Activated CD4-positive, alpha-beta T cell treated with anti-CD3 and anti-CD28 coated beads, Interleukin-2, Interleukin-6, amounts not matched to agents 100 ng/mL and 50 ng/mL, durations not matched to agents 16 hours and 8 hours (primary cell): ENCODE measurements at regions not wholly inside any gene's neighbourhood (a gene's known extent, or its start where the extent isn't known, plus 50 kb on each side); places are given as distances from the start of the nearest gene placed in this dataset.

Experiments
- DNase-seq: peaks from one replicate; pipeline ENCODE4 v3.0.0-alpha.2; 2020

DNA sequence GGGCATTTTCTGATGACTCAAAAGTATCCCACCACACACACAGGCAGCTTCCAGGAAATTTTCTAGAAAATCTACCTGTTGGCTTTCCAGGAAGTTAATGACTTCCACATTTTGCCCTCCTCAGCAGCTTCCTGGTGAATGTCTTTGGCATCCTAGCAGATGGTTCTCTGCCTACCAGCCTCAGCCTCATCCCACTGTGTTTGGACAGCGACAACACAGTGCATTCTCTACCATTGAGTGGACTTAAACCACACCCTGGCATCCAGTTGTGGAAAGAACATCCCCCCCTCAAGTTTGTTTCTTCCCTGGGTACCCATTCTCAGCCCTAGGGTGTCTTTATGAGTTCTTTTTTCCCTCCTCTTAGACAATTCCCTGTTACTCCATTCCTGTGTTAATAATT, 50.8 kb upstream of the GADL1 start:
- DNase-seq: no peak

DNA sequence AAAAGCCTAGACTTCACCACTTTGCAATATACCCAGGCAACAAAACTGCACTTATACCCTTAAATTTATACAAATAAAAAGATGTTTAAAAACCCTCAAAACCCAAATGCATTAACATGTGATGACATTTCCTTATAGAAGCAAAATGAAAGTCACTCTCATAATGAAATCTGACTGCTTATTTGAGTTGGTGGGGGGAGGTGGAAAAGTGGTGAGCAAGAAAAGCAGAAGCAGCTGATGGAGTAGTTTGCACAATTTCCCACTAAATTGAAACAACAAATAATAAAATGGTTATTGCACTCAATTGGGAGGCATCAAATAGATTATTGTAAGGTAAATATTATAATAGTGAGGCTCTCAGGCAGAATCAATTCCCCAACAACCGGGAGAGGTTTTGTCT, 54.0 kb upstream of the GADL1 start:
- DNase-seq: no peak

DNA sequence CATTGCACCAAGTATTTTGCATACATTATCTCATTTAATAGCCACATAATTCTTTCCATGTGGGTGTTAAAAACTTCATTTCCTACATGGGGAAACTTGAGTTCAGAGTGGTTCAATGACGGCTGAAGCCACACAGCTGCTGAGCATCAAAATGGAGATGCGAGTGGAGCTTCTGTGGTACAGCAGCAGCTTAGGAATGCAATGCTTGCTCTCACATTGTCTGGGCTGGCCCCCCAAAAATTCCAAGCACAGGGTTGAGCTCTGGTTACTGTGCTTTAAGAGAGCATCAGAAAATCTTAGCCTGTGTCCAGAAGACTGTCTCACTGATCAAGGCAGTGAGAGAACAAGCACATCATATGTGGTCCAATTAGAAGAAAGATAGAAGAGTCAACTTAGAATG, 57.4 kb upstream of the GADL1 start:
- DNase-seq: no peak

- DNase-seq: no peak
These were observed 58.3 kb upstream of the GADL1 start for GRCh38 chr3:30952786-30953185.

DNA sequence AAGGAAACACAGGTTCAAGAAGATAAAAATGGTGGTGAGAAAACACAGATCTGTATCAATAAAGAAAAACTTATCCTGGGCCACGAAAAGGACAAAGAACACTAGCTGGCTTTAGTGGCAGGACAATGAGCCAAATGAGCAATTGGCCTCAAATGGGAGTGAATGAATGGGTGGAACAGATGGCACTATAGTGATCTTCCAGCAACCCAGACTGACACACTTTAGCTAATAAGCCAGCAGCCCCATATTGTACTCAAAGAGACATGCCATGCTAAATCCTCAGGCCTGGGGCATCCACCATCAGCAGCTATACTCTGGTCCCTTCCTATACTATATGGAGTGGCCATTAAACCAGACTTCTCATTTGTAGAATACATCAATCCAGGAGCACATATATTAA, 60.0 kb upstream of the GADL1 start:
- DNase-seq: no peak

DNA sequence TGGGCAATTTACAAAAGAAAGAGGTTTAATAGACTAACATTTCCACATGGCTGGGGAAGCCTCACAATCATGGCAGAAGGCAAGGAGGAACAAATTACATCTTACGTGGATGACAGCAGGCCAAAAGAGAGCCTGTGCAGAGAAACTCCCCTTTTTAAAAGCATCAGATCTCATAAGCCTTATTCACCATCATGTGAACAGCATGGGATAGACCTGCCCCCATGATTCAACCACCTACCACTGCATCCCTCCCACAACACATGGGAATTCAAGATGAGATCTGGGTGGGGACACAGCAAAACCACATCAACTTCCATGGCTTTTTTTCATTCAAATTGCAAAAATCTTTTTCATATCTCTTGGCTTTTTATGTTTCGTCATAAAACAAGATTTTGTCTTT, 67.6 kb upstream of the GADL1 start:
- no peak for DNase-seq

- DNase-seq: no peak
These were observed 68.0 kb upstream of the GADL1 start for GRCh38 chr3:30962493-30962892.

GRCh38 chr3:30963223-30963722, 68.8 kb upstream of the GADL1 start:
- DNase-seq: no peak

DNA sequence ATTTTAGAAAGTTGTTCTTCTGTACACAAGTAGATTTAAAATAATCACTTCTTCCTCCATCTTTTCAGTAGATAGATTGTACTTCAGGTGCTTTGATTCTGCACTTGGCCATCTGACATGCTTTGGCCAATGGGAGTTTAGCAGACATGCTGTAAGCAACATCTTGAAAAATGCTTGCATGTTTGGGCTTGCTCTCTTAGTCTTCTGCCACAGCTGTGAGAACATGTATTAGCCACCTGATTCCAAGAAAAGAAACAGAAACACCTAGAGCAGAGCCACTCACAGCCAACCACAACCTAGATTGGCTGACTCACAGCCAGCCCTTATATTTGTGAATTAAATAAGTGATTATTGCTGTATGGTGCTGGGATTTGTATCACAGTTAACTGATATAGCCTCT, 70.2 kb upstream of the GADL1 start:
- DNase-seq: peak; percentile 21

GRCh38 chr3:30966896-30967295, 72.4 kb upstream of the GADL1 start:
- DNase-seq: no peak

DNA sequence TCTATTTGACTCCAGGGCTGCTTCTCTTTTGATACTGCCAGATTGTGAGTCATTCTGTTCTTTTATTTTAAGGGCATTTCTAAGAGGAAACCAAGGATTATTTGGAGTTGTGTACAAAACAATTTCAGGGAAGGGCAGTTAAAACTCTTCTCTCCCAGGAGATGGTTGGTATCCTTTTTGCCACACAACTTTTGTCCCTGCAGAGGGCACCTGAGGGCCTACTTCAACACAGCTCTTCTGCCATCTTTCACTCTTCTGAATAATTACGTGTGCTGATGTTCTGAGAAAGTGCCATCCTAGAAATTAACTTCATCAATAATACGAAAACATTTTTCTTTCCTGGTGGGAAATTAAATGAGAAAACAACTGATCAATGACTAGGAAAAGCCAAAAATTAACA, 75.7 kb upstream of the GADL1 start:
- DNase-seq: peak; percentile 8

DNA sequence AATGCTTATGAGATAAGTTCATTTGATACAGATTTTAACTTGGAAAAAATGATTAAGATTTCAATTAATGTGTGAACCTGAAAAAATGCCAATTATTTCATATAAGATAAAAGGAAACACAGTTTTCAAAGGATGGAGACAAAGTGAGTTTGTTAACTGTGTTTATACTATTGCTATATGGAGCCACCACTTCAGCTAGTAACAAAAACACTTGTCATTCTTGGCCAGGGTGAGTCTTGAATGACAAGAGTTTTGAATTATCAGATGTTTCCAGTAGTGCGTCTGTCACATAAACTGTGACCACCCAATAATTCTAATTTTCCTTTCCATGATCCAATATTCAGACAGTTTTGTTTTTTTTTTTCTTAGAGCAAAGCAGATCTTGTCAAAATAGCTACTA, 78.0 kb upstream of the GADL1 start:
- no peak for DNase-seq

DNA sequence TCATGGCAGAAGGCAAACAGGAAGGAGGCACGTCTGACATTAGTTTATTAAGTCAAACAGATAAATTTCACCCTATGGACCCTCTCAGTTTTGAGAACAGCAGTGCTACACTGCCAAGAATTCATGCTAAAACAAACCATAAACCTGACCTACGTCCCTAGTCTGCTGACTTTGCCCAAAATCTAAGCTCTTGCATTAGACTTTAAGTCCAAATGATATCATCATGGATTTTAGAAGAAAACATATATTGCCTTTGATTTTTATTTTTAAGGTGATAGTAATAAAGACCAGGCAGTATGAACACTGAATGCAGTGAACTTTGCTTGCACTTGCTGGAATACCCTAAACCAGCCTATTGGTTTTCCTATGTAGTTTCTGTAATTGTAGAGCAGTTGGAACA, 79.6 kb upstream of the GADL1 start:
- DNase-seq: no peak

DNA sequence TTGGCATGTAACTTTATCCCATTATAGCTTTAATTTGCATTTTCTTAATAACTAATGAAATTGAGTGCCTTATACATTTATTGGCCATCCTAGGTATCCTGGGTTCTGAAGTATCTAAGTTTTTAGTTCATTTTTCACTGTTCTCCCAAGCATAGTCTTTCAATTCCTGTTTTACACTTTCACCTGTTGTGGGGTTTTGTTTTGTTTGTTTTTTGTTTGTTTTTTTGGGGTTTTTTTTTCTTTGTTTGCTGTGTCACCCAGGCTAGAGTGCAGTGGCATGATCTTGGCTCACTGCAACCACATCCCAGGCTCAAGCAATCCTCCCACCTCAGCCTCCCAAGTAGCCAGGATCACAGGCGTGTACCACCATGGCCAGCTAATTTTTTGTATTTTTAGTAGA, 83.1 kb upstream of the GADL1 start:
- DNase-seq: no peak

DNA sequence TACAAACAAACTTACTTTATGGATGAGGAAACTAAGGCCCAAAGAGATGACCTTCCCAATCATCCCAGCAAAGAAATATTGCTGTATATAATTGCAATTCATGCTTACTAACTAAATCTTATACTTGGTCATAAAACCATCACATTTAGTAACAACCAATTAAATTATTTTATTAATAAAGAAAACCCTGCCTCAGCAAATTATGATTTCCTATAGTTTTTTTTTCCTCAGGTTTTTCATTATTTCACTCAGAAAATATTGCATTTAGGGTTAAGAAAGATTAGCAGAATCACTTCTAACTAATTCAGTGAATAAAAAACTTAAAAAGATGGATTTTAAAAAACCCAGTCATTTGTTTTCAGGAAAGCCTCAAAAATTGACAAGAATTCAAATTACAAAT, 86.5 kb upstream of the GADL1 start:
- DNase-seq: no peak

DNA sequence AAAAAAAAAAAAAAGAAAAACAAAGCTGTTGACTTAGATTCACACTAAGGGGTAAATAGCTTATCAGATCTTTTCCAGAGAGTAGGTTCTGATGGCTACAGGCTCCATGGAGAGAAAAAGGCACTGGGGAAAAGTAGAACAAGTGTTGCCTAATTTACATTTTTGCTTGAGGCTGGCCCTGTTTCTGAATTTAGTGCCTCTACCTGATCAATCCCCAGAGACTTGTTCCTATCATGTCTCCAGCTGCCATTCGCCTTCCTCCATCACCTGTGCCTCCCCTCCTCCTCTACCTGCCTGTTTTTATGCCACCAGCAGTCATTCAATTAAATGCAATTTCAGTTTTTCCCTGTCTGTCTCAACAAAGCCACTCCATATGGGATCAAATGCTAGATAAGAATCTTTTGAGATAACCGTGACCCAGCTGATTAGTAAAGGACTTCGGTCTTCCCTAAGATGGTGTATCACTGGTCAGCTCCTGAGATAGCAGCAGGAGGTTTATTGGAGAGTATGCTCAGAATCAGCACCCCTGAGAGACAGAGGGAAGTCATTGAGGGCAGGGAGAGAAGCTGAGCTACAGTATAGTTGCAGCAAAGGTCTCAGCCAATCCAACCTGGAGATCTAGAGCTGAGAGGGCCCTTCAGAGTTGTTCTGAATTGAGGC, 88.1 kb upstream of the GADL1 start:
- no peak for DNase-seq

DNA sequence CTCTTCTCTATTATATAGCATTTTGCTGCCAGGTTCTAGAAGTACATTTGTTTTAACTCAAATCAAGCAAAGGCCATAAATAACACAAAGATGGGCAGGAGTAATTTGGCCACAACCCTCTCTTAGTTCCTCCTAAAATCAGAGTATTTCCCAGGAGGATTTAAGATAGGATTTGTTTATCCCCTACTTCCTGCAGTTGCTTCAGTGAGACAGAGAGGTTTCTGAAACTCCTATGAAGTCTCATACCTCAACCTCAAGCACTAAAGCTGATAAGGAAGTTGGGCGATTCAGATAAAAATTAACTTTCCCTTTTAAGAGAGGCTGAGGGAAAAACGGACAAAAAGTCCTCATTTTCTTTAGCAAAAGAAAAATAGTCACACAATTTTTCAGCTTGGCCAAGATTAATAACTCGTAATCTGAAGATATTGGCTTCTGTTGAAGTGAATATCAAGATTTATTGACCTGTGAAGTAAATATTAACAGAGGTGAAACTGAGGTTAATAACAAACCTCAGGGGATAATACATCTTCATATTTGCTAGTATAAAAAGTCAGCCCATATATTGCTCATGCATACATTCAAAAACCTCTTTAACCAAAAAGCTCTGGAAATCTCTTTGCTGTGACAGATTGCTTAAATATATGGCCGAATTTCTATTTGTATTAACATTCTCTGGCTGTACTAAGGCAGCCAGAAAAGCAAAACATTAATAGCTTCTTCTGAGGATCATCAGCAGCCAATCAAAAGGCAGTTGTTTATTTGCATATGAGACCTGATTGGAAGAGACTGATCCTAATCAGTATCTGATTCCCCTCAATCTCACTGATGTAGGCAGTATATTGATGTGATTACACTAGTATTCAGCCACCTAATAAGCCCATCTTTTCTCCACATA, 90.6 kb upstream of the GADL1 start:
- no peak for DNase-seq

DNA sequence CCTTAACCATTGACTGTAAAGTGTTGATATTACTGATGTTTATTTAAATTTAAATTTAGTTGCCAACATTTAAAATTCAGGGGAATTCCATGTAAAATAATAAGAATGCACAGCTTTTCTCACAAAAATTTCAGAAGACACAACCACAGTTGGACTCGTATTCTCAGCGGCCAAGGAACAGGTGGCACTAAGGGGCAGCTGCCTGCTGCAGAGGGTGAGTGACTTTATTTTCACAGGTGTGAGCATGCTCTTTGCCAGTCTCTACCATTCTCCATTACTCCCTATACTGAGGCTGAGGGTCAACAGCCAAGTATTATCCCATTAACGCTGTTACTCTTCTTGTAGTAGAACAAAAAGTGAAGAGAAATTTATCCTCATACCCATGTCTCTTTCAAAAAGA, 92.1 kb upstream of the GADL1 start:
- no peak for DNase-seq

GRCh38 chr3:30988769-30989168, 94.3 kb upstream of the GADL1 start:
- DNase-seq: no peak

- DNase-seq: no peak
These were observed 95.0 kb upstream of the GADL1 start for GRCh38 chr3:30989276-30990030.

- DNase-seq: no peak
These were observed 102.0 kb upstream of the GADL1 start for GRCh38 chr3:30996467-30996866.

- no peak for DNase-seq
These were observed 108.3 kb upstream of the GADL1 start for GRCh38 chr3:31002730-31003129.

GRCh38 chr3:31004025-31004678, 109.7 kb upstream of the GADL1 start:
- no peak for DNase-seq
